Endothelial cell of umbilical vein (primary cell): ENCODE measurements at regions not wholly inside any gene's neighbourhood (a gene's known extent, or its start where the extent isn't known, plus 50 kb on each side); places are given as distances from the start of the nearest gene placed in this dataset.

ENCODE experiments used
- EZH2 ChIP-seq: IDR thresholded peaks from 2 replicates; pipeline ENCODE4 v1.6.1; 2012; ENCODE audit warnings: borderline replicate concordance, low read depth, mild to moderate bottlenecking, moderate library complexity, low read length, inconsistent platforms; ENCODE audit not compliant: severe bottlenecking
- FOS ChIP-seq: IDR thresholded peaks from 2 replicates; pipeline ENCODE4 v1.6.1; 2011; ENCODE audit warnings: mild to moderate bottlenecking, low read length, moderate library complexity, borderline replicate concordance; ENCODE audit not compliant: insufficient read depth
- MYC ChIP-seq: IDR thresholded peaks from one replicate; pipeline ENCODE4 v1.6.1; 2011; ENCODE audit warnings: mild to moderate bottlenecking, low read depth, low read length
- POLR2A ChIP-seq: IDR thresholded peaks from 2 replicates; pipeline ENCODE4 v1.6.1; 2012; ENCODE audit warnings: low read depth, mild to moderate bottlenecking, control low read depth, low read length
- POLR2AphosphoS5 ChIP-seq: IDR thresholded peaks from 2 replicates; pipeline ENCODE4 v1.6.1; 2012; ENCODE audit warnings: low read depth, mild to moderate bottlenecking, control low read depth, low read length, moderate library complexity; ENCODE audit not compliant: insufficient read depth
- TF ChIP-seq, protein P1 (sequence below), 2 donors: IDR thresholded peaks; 1 replicate in 1 of 2; 2 replicates in 1 of 2; pipeline ENCODE4 v1.5.1; 2011; ENCODE audit warnings: low read length in 2 of 2, mild to moderate bottlenecking in 2 of 2, moderate library complexity in 2 of 2, control low read depth in 1 of 2, inconsistent platforms in 1 of 2, low read depth in 1 of 2; ENCODE audit not compliant: insufficient read depth in 1 of 2; ENCODE audit errors: extremely low read depth in 1 of 2
- TF ChIP-seq, protein P2 (sequence below): IDR thresholded peaks from 2 replicates; pipeline ENCODE4 v1.6.1; 2011; ENCODE audit not compliant: insufficient read depth, insufficient read length

DNA sequence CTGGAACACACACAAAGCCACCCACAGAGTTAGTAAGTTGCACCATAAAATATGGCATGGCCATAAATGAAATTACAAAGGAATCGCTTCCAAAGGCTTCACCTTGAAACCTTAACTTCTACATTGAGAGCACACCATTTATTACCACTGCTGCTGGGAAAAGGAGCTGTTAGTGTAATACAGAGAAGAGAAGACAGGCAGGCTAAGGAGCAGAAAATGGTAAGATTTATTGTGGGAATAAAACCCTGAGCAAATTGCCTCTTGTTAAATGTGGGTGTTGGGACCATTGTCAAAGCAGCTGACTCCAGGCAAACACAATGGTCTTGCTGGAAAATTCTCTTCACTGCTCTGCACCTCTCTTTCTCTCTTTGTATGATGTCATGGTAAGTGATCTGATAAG is 79.2 kb upstream of the NHS start:
- TF ChIP-seq, protein P1, sequence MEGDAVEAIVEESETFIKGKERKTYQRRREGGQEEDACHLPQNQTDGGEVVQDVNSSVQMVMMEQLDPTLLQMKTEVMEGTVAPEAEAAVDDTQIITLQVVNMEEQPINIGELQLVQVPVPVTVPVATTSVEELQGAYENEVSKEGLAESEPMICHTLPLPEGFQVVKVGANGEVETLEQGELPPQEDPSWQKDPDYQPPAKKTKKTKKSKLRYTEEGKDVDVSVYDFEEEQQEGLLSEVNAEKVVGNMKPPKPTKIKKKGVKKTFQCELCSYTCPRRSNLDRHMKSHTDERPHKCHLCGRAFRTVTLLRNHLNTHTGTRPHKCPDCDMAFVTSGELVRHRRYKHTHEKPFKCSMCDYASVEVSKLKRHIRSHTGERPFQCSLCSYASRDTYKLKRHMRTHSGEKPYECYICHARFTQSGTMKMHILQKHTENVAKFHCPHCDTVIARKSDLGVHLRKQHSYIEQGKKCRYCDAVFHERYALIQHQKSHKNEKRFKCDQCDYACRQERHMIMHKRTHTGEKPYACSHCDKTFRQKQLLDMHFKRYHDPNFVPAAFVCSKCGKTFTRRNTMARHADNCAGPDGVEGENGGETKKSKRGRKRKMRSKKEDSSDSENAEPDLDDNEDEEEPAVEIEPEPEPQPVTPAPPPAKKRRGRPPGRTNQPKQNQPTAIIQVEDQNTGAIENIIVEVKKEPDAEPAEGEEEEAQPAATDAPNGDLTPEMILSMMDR (IDR thresholded peaks at IDR 0.05; ENCODE audit: extremely low read depth in 1 of 2, insufficient read depth in 1 of 2, low read depth in 1 of 2, low read length in 2 of 2): no peak
- no peak for TF ChIP-seq POLR2AphosphoS5
- TF ChIP-seq EZH2: no peak
- TF ChIP-seq POLR2A: no peak
- no peak for TF ChIP-seq MYC
- TF ChIP-seq FOS: no peak
- TF ChIP-seq, protein P2, sequence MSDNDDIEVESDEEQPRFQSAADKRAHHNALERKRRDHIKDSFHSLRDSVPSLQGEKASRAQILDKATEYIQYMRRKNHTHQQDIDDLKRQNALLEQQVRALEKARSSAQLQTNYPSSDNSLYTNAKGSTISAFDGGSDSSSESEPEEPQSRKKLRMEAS: no peak
